ENCODE measurements at regions not wholly inside any gene's neighbourhood (a gene's known extent, or its start where the extent isn't known, plus 50 kb on each side); places are given as distances from the start of the nearest gene placed in this dataset.

DNA sequence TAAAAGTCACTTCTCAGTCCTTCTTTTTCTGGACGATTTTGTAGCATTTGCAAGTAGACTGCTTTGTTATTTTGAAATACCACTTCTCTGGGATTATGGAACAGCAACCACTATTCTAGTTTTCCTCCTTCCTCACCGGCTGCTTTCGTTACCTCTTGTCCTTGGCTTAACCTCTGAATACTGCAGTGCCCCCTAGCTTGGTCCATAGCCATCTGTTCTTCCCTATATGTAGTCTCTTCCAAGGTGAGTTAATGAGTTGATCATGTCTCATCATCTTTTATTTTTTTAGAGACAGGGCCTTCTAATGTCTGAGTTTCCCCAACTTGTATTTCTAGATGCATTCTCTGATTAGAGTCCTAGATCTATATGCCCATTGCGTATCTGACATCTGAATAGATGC lies 694.3 kb downstream of the NTRK3 start:
- no peak for DNase-seq
- Histone ChIP-seq H3K27me3 (ENCODE audit: control insufficient read depth, insufficient read depth, low read length) (no peaks in the 10 kb centered on the region), H3K27ac (ENCODE audit: low read length) (no peak overlapping the region), H3K36me3 (ENCODE audit: control insufficient read depth, insufficient read depth, low read length) (no peaks in the 10 kb centered on the region), H3K4me3 (ENCODE audit: low read length) (no peak overlapping the region), H3K4me1 (ENCODE audit: control insufficient read depth, insufficient read depth, low read length) (no peaks in the 10 kb centered on the region), H3K9me3 (ENCODE audit: control insufficient read depth, insufficient read depth, low read length) (no peaks in the 10 kb centered on the region)
- intact Hi-C loops (cut with micrococcal nuclease) = no loop called here
- Mint-ChIP-seq H3K4me3 (no peak overlapping the region), H3K9me3 (peaks cover 0 to 7% of the 10 kb centered on the region in 2 donors), H3K27ac (no peak overlapping the region), H3K4me1 (no peaks in the 10 kb centered on the region), H3K27me3 (ENCODE audit: low read depth in 2 of 2) (peaks cover 0 to 4% of the 10 kb centered on the region in 2 donors), H3K36me3 (no peaks in the 10 kb centered on the region)
- no peak for ATAC-seq
- TF ChIP-seq, protein P1, sequence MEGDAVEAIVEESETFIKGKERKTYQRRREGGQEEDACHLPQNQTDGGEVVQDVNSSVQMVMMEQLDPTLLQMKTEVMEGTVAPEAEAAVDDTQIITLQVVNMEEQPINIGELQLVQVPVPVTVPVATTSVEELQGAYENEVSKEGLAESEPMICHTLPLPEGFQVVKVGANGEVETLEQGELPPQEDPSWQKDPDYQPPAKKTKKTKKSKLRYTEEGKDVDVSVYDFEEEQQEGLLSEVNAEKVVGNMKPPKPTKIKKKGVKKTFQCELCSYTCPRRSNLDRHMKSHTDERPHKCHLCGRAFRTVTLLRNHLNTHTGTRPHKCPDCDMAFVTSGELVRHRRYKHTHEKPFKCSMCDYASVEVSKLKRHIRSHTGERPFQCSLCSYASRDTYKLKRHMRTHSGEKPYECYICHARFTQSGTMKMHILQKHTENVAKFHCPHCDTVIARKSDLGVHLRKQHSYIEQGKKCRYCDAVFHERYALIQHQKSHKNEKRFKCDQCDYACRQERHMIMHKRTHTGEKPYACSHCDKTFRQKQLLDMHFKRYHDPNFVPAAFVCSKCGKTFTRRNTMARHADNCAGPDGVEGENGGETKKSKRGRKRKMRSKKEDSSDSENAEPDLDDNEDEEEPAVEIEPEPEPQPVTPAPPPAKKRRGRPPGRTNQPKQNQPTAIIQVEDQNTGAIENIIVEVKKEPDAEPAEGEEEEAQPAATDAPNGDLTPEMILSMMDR (IDR thresholded peaks at IDR 0.05) = no peak
- WGBS (ENCODE audit: insufficient coverage) = 88% methylated on average over 4 of the region's 4 CpGs

DNA sequence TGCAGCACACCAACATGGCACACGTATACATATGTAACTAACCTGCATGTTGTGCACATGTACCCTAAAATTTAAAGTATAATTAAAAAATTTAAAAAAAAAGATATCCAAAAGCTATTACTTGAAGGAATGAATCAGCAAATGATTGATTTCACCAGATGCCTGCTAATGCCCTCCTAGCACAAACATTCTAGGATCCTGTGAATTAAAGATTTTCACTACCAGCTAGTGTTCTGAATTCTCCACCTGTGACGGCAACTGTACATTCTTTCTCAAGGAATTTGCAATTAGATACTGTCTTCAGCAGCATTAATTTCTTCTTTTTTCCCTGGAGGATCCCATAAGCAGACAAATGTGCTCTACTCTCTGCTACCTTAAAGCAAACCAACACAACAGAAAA lies 694.9 kb downstream of the NTRK3 start:
- TF ChIP-seq, protein P1 (IDR thresholded peaks at IDR 0.05) = no peak

DNA sequence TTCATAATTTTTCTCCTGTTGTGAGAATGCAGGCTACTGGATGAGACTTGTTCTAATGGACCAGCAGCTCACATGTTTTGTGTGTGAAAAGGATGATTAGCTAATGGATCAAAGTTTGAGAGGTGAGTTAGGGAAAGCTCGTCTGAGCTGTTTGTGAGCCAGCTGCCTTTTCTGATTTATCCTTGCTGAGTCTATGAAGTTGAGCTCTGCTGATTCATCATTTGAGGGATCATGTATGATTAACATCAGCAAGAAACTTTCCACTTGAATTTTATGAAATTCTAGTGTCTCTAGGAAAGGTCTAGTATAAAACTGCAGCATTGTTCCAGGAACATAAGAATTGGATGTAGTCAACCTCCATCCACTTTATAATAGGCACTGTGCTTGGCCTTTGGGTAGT lies 698.7 kb downstream of the NTRK3 start:
- H3K36me3 Mint-ChIP-seq = peaks cover 13% of the 10 kb centered on the region
- Histone ChIP-seq H3K4me3 (ENCODE audit: low read length) (no peak overlapping the region), H3K9me3 (ENCODE audit: control insufficient read depth, insufficient read depth, low read length) (peaks cover 3% of the 10 kb centered on the region), H3K4me1 (ENCODE audit: control insufficient read depth, insufficient read depth, low read length) (no peaks in the 10 kb centered on the region), H3K27ac (ENCODE audit: low read length) (no peak overlapping the region), H3K36me3 (ENCODE audit: control insufficient read depth, insufficient read depth, low read length) (no peaks in the 10 kb centered on the region), H3K27me3 (ENCODE audit: control insufficient read depth, insufficient read depth, low read length) (no peaks in the 10 kb centered on the region)
- peaks cover 0 to 4% of the 10 kb centered on the region in 2 donors for H3K27me3 Mint-ChIP-seq (ENCODE audit: low read depth in 2 of 2)
- WGBS (ENCODE audit: insufficient coverage) = 38% methylated on average over 1 of the region's 1 CpG
- DNase-seq (no peak), ATAC-seq (no peak)
- TF ChIP-seq, protein P1 (IDR thresholded peaks at IDR 0.05) = no peak
- H3K4me3 Mint-ChIP-seq = no peak overlapping the region
- intact Hi-C loops (cut with micrococcal nuclease) = no loop called here
- H3K27ac Mint-ChIP-seq = no peak overlapping the region
- H3K9me3 Mint-ChIP-seq = peaks cover 5 to 9% of the 10 kb centered on the region in 2 donors
- H3K4me1 Mint-ChIP-seq = no peaks in the 10 kb centered on the region

More for the DNA sequence above, 694.9 kb downstream of the NTRK3 start:
- DNase-seq (no peak), ATAC-seq (no peak)
- no peaks in the 10 kb centered on the region for H3K4me1 ChIP-seq (ENCODE audit: control insufficient read depth, insufficient read depth, low read length)
- no peak overlapping the region for H3K4me3 Mint-ChIP-seq
- no peaks in the 10 kb centered on the region for H3K36me3 ChIP-seq (ENCODE audit: control insufficient read depth, insufficient read depth, low read length)
- H3K27ac Mint-ChIP-seq = no peak overlapping the region
- no peaks in the 10 kb centered on the region for H3K4me1 Mint-ChIP-seq
- H3K9me3 ChIP-seq (ENCODE audit: control insufficient read depth, insufficient read depth, low read length) = no peaks in the 10 kb centered on the region
- peaks cover 0 to 7% of the 10 kb centered on the region in 2 donors for H3K9me3 Mint-ChIP-seq
- H3K27me3 Mint-ChIP-seq (ENCODE audit: low read depth in 2 of 2) = peaks cover 0 to 4% of the 10 kb centered on the region in 2 donors
- intact Hi-C loops (cut with micrococcal nuclease) = no loop called here
- H3K27me3 ChIP-seq (ENCODE audit: control insufficient read depth, insufficient read depth, low read length) = no peaks in the 10 kb centered on the region
- H3K27ac ChIP-seq (ENCODE audit: low read length) = no peak overlapping the region
- H3K4me3 ChIP-seq (ENCODE audit: low read length) = no peak overlapping the region
- whole genome bisulfite sequencing (ENCODE audit: insufficient coverage) = 100% methylated on average over 1 of the region's 2 CpGs
- no peaks in the 10 kb centered on the region for H3K36me3 Mint-ChIP-seq

- TF ChIP-seq, protein P1 (IDR thresholded peaks at IDR 0.05) = no peak
- peaks cover 3% of the 10 kb centered on the region for H3K9me3 ChIP-seq (ENCODE audit: control insufficient read depth, insufficient read depth, low read length)
- H3K27me3 ChIP-seq (ENCODE audit: control insufficient read depth, insufficient read depth, low read length) = no peaks in the 10 kb centered on the region
- no peak for ATAC-seq
- peaks cover 13% of the 10 kb centered on the region for H3K36me3 Mint-ChIP-seq
- no peak overlapping the region for H3K4me3 Mint-ChIP-seq
- H3K4me1 Mint-ChIP-seq = no peaks in the 10 kb centered on the region
- peaks cover 0 to 2% of the 10 kb centered on the region in 2 donors for H3K27me3 Mint-ChIP-seq (ENCODE audit: low read depth in 2 of 2)
- H3K27ac ChIP-seq (ENCODE audit: low read length) = no peak overlapping the region
- no peak overlapping the region for H3K27ac Mint-ChIP-seq
- H3K4me3 ChIP-seq (ENCODE audit: low read length) = no peak overlapping the region
- DNase-seq = no peak
- no peaks in the 10 kb centered on the region for H3K4me1 ChIP-seq (ENCODE audit: control insufficient read depth, insufficient read depth, low read length)
- intact Hi-C loops (cut with micrococcal nuclease) = no loop called here
- peaks cover 5 to 6% of the 10 kb centered on the region in 2 donors for H3K9me3 Mint-ChIP-seq
- H3K36me3 ChIP-seq (ENCODE audit: control insufficient read depth, insufficient read depth, low read length) = no peaks in the 10 kb centered on the region
Measured at GRCh38 chr15:87556886-87557285, 699.7 kb downstream of the NTRK3 start.

Measured in natural killer cell (primary cell).